ENCODE measurements at regions not wholly inside any gene's neighbourhood (a gene's known extent, or its start where the extent isn't known, plus 50 kb on each side); places are given as distances from the start of the nearest gene placed in this dataset.

DNA sequence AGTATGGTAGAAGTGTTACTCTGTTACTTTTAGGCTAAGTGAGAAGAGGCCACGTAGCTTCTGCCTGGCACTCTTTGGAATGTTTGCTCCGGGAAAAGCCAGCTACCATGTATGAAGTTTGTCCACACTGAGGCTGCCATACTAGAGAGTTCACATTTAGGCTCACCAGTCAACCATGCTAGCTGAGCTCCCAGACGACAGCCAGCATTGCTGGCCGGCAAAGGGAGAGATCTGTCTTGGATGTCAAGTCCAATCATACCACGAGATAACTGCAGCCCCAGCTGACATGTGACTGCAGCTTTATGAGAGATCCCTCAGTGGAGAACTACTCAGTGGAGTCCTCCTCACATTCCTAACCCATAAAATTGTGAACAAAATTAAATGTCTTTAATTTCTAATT is 321.2 kb upstream of the F9 start:
- no peaks in the 10 kb centered on the region for H3K27me3 ChIP-seq (ENCODE audit: insufficient read depth, low read length)
- no TSS peak for BruUV-seq (replicated peaks)
- intact Hi-C loops (cut with micrococcal nuclease): no loop called here
- H3K36me3 ChIP-seq (ENCODE audit: control insufficient read depth in 1 of 2, insufficient read depth in 2 of 2, low read length in 2 of 2): no peaks in the 10 kb centered on the region
- H3K4me2 ChIP-seq (ENCODE audit: low read length): no peak overlapping the region
- no peak overlapping the region for H2AFZ ChIP-seq (ENCODE audit: low read depth, low read length, poor library complexity, severe bottlenecking)
- H3K79me2 ChIP-seq (ENCODE audit: insufficient read depth, low read length): no peaks in the 10 kb centered on the region
- no peak overlapping the region for H3K9ac ChIP-seq (ENCODE audit: low read length)
- RAD21 ChIA-PET (ENCODE audit: low non-redundant PET in 1 of 2, low total read pairs in 2 of 2, uncharacterized antibody in 2 of 2, unreplicated experiment in 2 of 2): no interaction called here
- H3K9me2 ChIP-seq (ENCODE audit: insufficient read depth): no peaks in the 10 kb centered on the region
- no peaks in the 10 kb centered on the region for H3K9me3 ChIP-seq (ENCODE audit: control insufficient read depth in 1 of 2, insufficient read depth in 1 of 2, low read depth in 1 of 2, low read length in 2 of 2)
- CTCF ChIA-PET: no interaction called here
- no peak overlapping the region for H3K4me3 ChIP-seq (replicated peaks in 1 of 2; ENCODE audit: low read depth in 1 of 2, low read length in 2 of 2)
- POLR2A ChIA-PET: no interaction called here
- no peaks in the 10 kb centered on the region for H4K20me1 ChIP-seq (ENCODE audit: insufficient read depth)
- DNase-seq (ENCODE audit: low read depth, low spot score): no peak
- TF ChIP-seq JUND (IDR thresholded peaks at IDR 0.05): no peak
- no peak for TF ChIP-seq SP1 (IDR thresholded peaks at IDR 0.05; ENCODE audit: low read depth)
- TF ChIP-seq FOSL1 (IDR thresholded peaks at IDR 0.05; ENCODE audit: low read depth): no peak
- TF ChIP-seq EZH2phosphoT487 (IDR thresholded peaks at IDR 0.05; ENCODE audit: borderline replicate concordance): no peak
- no peak for TF ChIP-seq YY1 (IDR thresholded peaks at IDR 0.05; ENCODE audit: extremely low read depth, insufficient replicate concordance, low read depth, low read length)
- no peak for TF ChIP-seq ZNF274 (IDR thresholded peaks at IDR 0.05; ENCODE audit: low read depth, low read length)
- TF ChIP-seq, protein P1, sequence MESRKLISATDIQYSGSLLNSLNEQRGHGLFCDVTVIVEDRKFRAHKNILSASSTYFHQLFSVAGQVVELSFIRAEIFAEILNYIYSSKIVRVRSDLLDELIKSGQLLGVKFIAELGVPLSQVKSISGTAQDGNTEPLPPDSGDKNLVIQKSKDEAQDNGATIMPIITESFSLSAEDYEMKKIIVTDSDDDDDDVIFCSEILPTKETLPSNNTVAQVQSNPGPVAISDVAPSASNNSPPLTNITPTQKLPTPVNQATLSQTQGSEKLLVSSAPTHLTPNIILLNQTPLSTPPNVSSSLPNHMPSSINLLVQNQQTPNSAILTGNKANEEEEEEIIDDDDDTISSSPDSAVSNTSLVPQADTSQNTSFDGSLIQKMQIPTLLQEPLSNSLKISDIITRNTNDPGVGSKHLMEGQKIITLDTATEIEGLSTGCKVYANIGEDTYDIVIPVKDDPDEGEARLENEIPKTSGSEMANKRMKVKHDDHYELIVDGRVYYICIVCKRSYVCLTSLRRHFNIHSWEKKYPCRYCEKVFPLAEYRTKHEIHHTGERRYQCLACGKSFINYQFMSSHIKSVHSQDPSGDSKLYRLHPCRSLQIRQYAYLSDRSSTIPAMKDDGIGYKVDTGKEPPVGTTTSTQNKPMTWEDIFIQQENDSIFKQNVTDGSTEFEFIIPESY (IDR thresholded peaks at IDR 0.05; ENCODE audit: extremely low read depth, insufficient replicate concordance, low read length): no peak
- no peak for TF ChIP-seq CTCF (IDR thresholded peaks at IDR 0.05 in 2 of 3, conservative IDR thresholded peaks at IDR 0.05 in 1 of 3; ENCODE audit: borderline replicate concordance in 1 of 3, insufficient read depth in 1 of 3, low read depth in 2 of 3, low read length in 2 of 3)
- TF ChIP-seq SIN3A (IDR thresholded peaks at IDR 0.05; ENCODE audit: low read depth): no peak
- TF ChIP-seq ELF1 (IDR thresholded peaks at IDR 0.05; ENCODE audit: borderline replicate concordance, low read depth): no peak
- TF ChIP-seq CEBPB (IDR thresholded peaks at IDR 0.05; ENCODE audit: low read depth): no peak
- TF ChIP-seq SRF (IDR thresholded peaks at IDR 0.05; ENCODE audit: low read depth): no peak
- TF ChIP-seq, protein P2, sequence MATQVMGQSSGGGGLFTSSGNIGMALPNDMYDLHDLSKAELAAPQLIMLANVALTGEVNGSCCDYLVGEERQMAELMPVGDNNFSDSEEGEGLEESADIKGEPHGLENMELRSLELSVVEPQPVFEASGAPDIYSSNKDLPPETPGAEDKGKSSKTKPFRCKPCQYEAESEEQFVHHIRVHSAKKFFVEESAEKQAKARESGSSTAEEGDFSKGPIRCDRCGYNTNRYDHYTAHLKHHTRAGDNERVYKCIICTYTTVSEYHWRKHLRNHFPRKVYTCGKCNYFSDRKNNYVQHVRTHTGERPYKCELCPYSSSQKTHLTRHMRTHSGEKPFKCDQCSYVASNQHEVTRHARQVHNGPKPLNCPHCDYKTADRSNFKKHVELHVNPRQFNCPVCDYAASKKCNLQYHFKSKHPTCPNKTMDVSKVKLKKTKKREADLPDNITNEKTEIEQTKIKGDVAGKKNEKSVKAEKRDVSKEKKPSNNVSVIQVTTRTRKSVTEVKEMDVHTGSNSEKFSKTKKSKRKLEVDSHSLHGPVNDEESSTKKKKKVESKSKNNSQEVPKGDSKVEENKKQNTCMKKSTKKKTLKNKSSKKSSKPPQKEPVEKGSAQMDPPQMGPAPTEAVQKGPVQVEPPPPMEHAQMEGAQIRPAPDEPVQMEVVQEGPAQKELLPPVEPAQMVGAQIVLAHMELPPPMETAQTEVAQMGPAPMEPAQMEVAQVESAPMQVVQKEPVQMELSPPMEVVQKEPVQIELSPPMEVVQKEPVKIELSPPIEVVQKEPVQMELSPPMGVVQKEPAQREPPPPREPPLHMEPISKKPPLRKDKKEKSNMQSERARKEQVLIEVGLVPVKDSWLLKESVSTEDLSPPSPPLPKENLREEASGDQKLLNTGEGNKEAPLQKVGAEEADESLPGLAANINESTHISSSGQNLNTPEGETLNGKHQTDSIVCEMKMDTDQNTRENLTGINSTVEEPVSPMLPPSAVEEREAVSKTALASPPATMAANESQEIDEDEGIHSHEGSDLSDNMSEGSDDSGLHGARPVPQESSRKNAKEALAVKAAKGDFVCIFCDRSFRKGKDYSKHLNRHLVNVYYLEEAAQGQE (IDR thresholded peaks at IDR 0.05; ENCODE audit: low read depth): no peak
- no peak for TF ChIP-seq POLR2AphosphoS5 (IDR thresholded peaks at IDR 0.05; ENCODE audit: low read depth, low read length)
- H3K4me1 ChIP-seq (ENCODE audit: control insufficient read depth in 1 of 2, insufficient read depth in 2 of 2, low read length in 2 of 2): no peaks in the 10 kb centered on the region
- ATAC-seq: no peak
- no peak overlapping the region for H3K27ac ChIP-seq (ENCODE audit: low read depth, low read length)

Measured in HCT116 (cell line).